Occipital lobe (tissue), 1 donor: ENCODE measurements at regions not wholly inside any gene's neighbourhood (a gene's known extent, or its start where the extent isn't known, plus 50 kb on each side); places are given as distances from the start of the nearest gene placed in this dataset.
"Not testable (repeated sequence)": the region's sequence is repeated elsewhere in the genome, so short reads cannot be mapped to it uniquely, and the experiment has no call there.

Experiments used
- DNase-seq: peaks from one replicate; lab custom pipeline; 2025; lab: John Stamatoyannopoulos, UW

- DNase-seq: not testable (repeated sequence)
Observed at GRCh38 chr16:16448423-16448822, 69.5 kb downstream of the NPIPA7 start.

GRCh38 chr16:16449712-16450237, 70.8 kb downstream of the NPIPA7 start:
- DNase-seq: not testable (repeated sequence)

- DNase-seq: not testable (repeated sequence)
Observed at GRCh38 chr16:16451721-16452410, 72.9 kb downstream of the NPIPA7 start.

GRCh38 chr16:16458579-16458978, 79.6 kb downstream of the NPIPA7 start:
- not testable (repeated sequence) for DNase-seq

- DNase-seq: not testable (repeated sequence)
Observed at GRCh38 chr16:16463792-16464191, 84.9 kb downstream of the NPIPA7 start.

- not testable (repeated sequence) for DNase-seq
Observed at GRCh38 chr16:16488919-16489318, 110.0 kb downstream of the NPIPA7 start.

- not testable (repeated sequence) for DNase-seq
Observed at GRCh38 chr16:16489466-16489865, 110.5 kb downstream of the NPIPA7 start.

GRCh38 chr16:16494114-16494513, 115.2 kb downstream of the NPIPA7 start:
- DNase-seq: not testable (repeated sequence)

- not testable (repeated sequence) for DNase-seq
Observed at GRCh38 chr16:16494998-16495397, 116.1 kb downstream of the NPIPA7 start.

GRCh38 chr16:16499875-16500274, 120.9 kb downstream of the NPIPA7 start:
- DNase-seq: not testable (repeated sequence)

GRCh38 chr16:16507041-16507440, 128.1 kb downstream of the NPIPA7 start:
- DNase-seq: not testable (repeated sequence)

GRCh38 chr16:16508344-16508743, 129.4 kb downstream of the NPIPA7 start:
- not testable (repeated sequence) for DNase-seq

- not testable (repeated sequence) for DNase-seq
Observed at GRCh38 chr16:16519395-16519794, 140.5 kb downstream of the NPIPA7 start.

- DNase-seq: not testable (repeated sequence)
Observed at GRCh38 chr16:16521239-16522002, 142.5 kb downstream of the NPIPA7 start.

- not testable (repeated sequence) for DNase-seq
Observed at GRCh38 chr16:16526998-16527397, 148.1 kb downstream of the NPIPA7 start.

- DNase-seq: not testable (repeated sequence)
Observed at GRCh38 chr16:16530744-16531143, 151.8 kb downstream of the NPIPA7 start.

GRCh38 chr16:16535565-16535964, 156.6 kb downstream of the NPIPA7 start:
- DNase-seq: not testable (repeated sequence)

GRCh38 chr16:16536151-16536550, 157.2 kb downstream of the NPIPA7 start:
- DNase-seq: not testable (repeated sequence)

- not testable (repeated sequence) for DNase-seq
Observed at GRCh38 chr16:16549710-16550109, 170.8 kb downstream of the NPIPA7 start.

- DNase-seq: not testable (repeated sequence)
Observed at GRCh38 chr16:16550824-16551223, 171.9 kb downstream of the NPIPA7 start.

- not testable (repeated sequence) for DNase-seq
Observed at GRCh38 chr16:16552819-16553340, 173.9 kb downstream of the NPIPA7 start.

GRCh38 chr16:16559179-16559740, 180.3 kb downstream of the NPIPA7 start:
- DNase-seq: not testable (repeated sequence)
